GM21390 (cell line): ENCODE measurements at regions not wholly inside any gene's neighbourhood (a gene's known extent, or its start where the extent isn't known, plus 50 kb on each side); places are given as distances from the start of the nearest gene placed in this dataset.
"Not testable (repeated sequence)": the region's sequence is repeated elsewhere in the genome, so short reads cannot be mapped to it uniquely, and the experiment has no call there.

Source experiments
- ATAC-seq: cut with Tn5 transposase; IDR thresholded peaks from one replicate; pipeline ENCODE4 v1.9.1; 2021; ENCODE audit not compliant: unreplicated experiment

DNA sequence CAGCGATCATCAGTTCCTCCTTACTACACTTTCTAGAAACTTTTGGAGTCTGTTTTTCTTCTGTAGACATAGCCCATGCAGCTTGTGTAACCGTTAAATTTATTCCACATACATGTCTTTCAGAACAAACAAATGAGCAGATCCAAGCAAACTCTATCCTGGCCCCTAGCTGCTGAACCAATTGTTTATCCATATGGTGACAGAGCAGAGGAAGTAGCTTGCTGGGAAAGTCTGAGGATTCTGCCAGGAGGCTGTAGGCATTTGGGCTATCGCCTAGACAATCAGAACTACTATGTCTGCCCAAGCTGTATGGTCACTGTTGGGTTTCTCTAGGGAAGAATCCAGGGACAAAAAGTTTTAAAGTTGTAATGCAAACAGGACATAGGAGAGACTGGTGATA, 343.7 kb downstream of the SPRY2 start:
- no peak for ATAC-seq

DNA sequence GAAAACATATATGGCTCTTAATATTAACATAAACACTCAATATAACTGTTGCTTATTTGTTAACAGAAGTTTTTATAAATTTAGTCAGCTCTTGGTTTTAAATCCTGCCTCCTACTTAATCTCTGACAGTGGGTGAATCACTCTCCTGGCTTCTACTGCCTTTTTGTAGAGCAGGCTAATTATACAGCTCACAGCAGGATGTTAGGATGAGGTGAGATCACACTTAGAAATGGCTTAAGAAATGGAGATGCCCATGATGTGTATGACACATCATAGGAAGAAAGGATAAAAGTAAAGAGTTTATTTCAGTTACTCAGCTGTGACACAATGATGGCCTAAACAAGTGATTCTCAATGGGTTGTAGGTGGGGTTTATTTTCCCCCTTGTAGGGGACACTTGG, 345.6 kb downstream of the SPRY2 start:
- no peak for ATAC-seq

DNA sequence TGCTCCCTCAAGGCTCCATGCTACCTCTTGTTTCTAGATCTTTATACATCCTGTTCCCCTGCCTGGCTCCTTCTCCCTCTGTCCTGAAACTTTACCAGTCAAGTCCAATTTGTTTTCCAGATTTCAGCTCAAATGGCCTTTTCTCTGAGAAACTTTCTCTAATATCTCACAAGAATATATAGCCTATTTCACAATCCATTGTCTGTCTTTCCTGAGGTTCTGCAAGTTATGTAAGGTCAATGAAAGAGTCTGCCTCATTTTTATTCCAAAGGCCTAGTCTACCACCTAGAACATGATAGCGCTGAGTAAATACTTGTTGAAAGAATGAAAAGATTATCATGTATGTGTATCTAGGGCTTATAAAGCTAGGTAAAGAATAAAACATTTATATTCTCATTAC, 348.8 kb downstream of the SPRY2 start:
- ATAC-seq: no peak

DNA sequence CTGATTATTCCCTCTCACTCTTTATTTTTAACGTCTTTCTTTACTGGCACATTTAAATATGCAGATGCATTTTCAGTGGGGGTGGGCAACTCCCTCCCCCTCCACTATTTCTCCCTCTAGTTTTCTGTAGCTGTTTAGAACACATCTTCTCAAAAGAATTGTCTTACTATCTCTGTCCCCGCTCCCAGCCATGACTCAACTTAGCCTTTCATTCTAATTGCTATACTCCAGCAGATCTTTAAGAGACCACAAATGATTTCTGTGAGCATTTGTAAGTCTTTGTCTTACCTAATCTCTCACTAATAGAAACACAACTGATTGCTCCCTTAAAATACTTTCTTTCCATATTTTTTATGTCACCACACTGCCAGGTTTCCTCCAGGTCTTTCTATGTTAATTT, 350.9 kb downstream of the SPRY2 start:
- ATAC-seq: no peak

DNA sequence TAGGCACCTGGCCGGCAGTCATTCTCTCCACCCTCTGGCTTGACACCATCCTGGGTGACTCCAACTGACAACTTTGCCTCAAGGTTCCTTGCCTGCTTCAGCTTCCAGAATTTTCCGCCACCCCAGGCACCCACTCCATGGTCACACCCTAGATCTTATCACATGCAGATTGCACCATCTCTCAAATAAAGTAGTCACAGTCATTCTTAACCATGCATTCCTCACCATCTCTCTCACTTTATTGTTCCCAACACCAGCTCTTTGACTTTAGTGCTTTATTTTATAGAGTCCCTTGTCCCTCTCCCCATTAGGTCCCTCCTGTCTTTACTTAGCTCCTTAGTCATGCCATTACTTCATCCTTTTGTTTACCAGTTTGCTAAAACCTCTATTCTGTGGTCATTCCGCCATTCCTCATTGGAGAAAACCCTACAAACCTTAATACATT, 351.7 kb downstream of the SPRY2 start:
- no peak for ATAC-seq

DNA sequence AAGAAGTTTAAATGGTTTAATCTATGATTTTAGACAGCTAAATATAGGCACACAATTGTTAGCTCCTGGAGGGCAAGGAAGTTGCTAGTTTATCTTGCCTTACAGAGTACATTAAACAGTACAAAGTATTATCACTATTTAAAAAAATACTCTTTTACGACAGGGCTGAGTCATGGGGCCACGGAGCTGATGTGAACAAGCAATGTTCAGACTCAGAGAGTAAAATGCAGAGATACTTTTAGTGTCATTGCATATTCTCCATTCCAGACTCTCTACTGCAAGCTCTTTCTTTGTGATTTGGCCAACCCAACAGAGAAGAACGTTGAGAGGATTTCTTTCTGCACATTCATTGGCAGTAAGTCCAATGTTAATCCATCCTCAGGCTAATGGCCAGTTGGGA, 352.4 kb downstream of the SPRY2 start:
- no peak for ATAC-seq

DNA sequence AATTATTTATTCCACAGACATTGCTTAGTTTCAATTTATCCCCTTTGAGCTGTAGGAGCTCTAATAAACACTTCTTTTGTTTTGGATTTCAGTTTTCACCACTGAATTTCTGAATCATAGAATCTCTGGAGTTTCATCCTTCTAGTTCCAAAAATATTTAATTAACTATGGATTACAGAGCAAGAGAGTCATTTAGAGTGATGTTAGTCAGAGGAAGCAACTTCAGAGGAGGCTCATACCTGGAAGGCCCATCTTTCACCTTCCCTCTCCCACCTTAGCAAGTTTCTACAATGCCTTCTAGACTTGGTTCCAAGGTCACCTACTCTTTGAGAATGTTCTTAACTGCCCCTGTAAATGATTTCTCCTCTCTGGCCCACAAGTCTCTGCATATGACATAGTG, 353.2 kb downstream of the SPRY2 start:
- ATAC-seq: no peak

DNA sequence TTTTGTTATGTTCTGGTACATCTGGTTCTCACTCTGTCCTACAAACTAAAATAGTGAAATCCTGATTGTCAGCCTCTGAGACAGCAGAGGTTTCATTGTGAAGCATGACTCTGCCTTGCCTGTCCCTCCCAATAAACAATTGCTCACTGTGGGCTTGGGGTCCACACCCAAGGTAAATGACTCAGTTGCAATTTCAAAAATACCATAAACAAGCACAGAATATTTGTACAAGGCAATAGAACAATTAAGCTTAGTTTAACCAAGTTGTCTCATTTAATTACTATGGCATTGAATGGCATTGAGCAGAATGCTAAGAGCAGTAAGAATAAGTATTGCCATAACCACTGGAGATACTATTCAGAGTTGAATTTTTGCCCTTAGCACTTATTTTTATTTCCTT, 353.6 kb downstream of the SPRY2 start:
- ATAC-seq: no peak

DNA sequence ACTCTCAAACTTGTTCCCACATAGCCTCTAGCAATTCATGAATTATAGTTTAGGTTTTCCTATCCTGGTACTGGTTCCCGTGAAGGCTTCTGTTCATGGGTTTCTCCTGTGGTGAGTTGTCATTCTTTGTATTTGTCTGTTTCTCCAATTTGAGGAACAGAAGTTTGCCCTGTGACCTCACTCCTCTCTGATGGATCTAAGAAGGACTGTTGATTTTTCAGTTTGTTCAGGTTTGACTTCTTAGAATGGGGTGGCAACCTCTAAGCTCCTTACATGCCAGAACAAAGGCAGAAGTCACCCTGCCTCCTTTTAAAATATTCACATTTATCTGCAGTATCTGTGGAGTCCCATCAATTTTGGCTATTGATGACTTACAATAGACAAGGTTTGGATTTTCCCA, 354.0 kb downstream of the SPRY2 start:
- no peak for ATAC-seq

- not testable (repeated sequence) for ATAC-seq
These were observed 365.8 kb downstream of the SPRY2 start for GRCh38 chr13:79974935-79975650.

GRCh38 chr13:79973533-79973963, 367.4 kb downstream of the SPRY2 start:
- ATAC-seq: peak; percentile 90

DNA sequence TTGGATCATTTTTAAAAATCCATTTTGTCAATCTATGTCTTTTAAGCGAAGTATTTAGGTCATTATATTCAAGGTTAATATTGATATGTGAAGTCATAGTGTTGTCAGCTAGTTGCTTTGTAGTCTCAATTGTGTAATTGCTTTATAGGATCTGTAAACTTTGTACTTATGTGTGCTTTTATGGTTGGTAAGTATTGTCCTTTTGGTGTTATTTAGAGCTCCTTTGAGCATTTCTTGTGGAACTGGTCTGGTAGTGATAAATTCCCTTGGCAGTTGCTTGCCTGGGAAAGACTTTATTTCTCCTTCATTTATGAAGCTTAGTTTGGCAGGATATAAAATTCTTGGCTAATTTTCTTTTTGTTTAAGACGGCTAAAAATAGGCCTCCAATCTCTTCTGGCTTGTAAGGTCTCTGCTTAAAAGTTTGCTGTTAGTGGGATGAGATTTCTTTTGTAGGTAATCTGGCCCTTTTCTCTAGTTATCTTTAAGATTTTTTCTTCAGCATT, 368.8 kb downstream of the SPRY2 start:
- ATAC-seq: no peak

DNA sequence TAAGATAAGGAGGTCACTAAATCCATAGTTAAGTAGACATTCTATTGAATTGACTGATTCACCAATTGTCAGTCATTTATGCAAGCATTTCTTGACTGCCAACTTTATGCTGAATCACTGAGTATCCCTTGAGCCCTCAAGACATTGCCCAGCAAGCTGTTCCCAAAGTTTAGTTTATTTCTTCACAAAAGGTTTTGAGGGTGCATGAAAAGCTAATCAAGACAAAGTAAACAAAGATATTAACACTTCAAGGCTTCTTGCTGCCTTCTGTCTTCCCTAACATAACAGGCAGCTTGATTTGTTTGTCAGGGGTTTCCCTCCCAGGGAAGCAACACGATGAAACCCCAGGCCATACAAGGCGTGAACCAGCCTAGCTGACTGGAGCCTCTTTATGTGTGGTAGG, 374.4 kb downstream of the SPRY2 start:
- no peak for ATAC-seq

DNA sequence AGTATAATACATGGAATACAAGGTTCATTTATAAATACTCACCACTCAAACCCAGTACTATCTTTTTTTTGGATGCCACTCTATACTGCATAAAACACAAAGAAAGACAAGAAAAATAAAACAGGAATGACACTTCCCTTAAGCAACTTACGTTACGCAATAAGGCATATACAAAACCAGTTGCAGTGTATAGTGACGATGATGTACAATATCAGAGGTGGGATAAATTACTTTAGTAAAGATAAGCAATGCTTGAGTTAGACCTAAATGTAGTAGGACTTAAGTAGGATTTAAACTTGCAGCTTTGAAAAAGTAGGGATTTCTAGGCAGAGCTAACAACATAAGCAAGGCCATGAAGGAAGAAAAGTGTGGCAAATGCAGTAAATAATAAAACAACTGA, 374.9 kb downstream of the SPRY2 start:
- no peak for ATAC-seq

DNA sequence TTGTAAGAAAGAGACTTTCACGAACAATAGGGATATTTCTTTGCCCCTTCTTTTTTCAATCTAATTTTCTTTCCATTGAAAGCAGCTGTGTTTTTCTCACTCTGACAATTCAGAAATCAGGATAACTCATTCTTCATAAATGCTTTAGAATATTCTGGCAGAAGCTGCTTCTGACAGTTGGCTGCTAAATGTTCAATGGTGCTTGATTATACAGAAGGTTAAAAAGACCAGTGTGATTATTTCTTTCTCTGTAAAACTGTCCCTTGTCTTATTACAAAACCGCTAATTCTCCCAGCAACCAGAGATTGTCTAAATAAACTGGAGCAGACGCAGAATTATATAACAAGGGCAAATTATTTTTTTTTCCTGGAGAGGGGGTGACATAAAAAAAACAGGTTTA, 394.4 kb downstream of the SPRY2 start:
- ATAC-seq: no peak

- no peak for ATAC-seq
These were observed 397.4 kb downstream of the SPRY2 start for GRCh38 chr13:79943346-79944023.

DNA sequence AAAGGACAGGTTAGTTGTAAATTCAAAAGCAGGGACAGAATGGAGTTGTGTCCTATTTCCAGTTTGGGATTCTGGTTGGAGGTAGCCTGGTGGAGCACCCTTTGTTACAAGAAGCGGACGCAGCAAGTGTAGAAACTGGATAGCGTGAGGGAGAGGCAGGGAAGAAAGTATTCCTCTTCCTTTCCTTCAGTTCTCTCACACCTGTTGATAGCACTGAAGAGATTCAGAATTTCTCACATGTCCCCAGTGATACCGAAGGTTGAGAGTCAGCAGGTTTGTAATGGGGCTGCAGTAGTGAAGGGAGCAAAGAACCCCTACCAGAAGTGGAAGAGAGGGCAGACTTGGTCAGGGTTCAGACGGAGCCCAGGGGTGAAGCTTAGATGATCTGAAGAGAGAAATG, 399.2 kb downstream of the SPRY2 start:
- no peak for ATAC-seq

- no peak for ATAC-seq
These were observed 401.2 kb downstream of the SPRY2 start for GRCh38 chr13:79939689-79940088.

DNA sequence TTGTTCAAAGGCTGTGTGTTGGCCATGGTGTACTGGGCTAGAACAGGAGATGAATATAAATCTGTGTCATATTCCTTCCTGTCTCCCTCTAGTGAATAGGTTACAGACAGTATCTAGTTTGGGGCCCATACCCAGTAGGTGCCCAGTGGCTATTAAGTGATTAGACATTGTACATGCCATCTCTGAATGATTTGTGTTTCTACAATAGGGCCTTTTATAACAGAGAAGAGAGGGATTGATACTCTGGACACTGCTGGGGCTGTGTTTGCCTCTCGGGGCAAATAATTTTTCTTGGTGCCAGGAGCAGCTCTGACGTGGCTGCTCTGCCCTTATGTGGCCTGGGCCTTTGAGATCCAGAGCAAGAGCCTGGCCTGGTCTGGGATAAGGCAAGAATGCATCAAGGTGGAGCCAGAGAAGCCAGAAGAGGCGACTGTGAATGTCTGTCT, 403.1 kb downstream of the SPRY2 start:
- no peak for ATAC-seq

GRCh38 chr13:79937311-79937710, 403.6 kb downstream of the SPRY2 start:
- no peak for ATAC-seq

DNA sequence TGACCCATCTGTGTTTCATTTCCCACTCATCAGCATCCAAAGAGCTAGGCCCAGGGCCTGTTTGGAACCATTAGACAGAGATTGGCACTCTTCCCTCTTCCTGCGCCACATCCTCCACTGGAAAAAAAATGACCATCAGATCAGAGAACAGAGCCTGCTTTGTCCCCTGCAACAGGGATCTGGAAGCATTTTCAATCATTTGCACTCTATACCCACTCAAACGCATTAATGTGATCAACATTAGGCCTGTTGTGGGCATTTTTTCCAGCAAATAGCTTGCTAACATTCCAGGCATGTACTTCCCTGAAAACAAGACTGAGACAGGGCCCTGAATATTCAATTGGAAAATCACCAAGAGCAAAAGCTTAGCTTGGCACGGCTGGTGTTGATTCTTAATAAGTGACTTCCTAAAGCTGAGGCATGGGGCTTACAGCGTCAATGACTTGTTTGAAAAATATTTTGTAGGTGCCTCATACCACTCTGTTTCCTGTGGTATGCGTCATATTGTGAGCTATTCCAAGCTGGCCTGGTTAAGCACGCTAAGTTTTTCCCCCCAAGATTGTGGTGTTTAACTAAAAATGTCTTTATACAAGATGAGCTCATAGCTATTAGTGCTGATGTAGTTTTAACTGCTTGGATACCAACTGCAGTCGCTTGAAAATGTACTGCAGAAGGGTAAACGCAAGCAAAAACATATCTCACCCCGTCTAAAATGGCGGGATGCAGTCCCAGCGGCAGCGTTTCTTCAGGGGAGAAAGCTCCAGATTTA, 404.4 kb downstream of the SPRY2 start:
- no peak for ATAC-seq

- ATAC-seq: no peak
These were observed 405.8 kb downstream of the SPRY2 start for GRCh38 chr13:79935121-79935520.
